ENCODE measurements at regions not wholly inside any gene's neighbourhood (a gene's known extent, or its start where the extent isn't known, plus 50 kb on each side); places are given as distances from the start of the nearest gene placed in this dataset.

GRCh38 chr12:115521771-115522409, 755.6 kb downstream of the MED13L start:
- no peak for DNase-seq (ENCODE audit: low read depth)
- TF ChIP-seq CTCF (IDR thresholded peaks at IDR 0.05; ENCODE audit: control insufficient read depth, extremely low read depth, insufficient read depth): no peak
- H3K4me3 ChIP-seq (ENCODE audit: low read depth, low read length): no peak overlapping the region

- TF ChIP-seq CTCF (IDR thresholded peaks at IDR 0.05; ENCODE audit: control insufficient read depth, extremely low read depth, insufficient read depth): no peak
- no peak for DNase-seq (ENCODE audit: low read depth)
- no peak overlapping the region for H3K4me3 ChIP-seq (ENCODE audit: low read depth, low read length)
Observed at GRCh38 chr12:115519887-115520286, 757.6 kb downstream of the MED13L start.

GRCh38 chr12:115519359-115519758, 758.1 kb downstream of the MED13L start:
- DNase-seq (ENCODE audit: low read depth): no peak
- H3K4me3 ChIP-seq (ENCODE audit: low read depth, low read length): no peak overlapping the region
- no peak for TF ChIP-seq CTCF (IDR thresholded peaks at IDR 0.05; ENCODE audit: control insufficient read depth, extremely low read depth, insufficient read depth)

GRCh38 chr12:115517913-115518312, 759.6 kb downstream of the MED13L start:
- no peak overlapping the region for H3K4me3 ChIP-seq (ENCODE audit: low read depth, low read length)
- TF ChIP-seq CTCF (IDR thresholded peaks at IDR 0.05; ENCODE audit: control insufficient read depth, extremely low read depth, insufficient read depth): no peak
- no peak for DNase-seq (ENCODE audit: low read depth)

GRCh38 chr12:115511986-115512711, 765.3 kb downstream of the MED13L start:
- H3K4me3 ChIP-seq (ENCODE audit: low read depth, low read length): no peak overlapping the region
- no peak for DNase-seq (ENCODE audit: low read depth)
- TF ChIP-seq CTCF (IDR thresholded peaks at IDR 0.05; ENCODE audit: control insufficient read depth, extremely low read depth, insufficient read depth): no peak

- DNase-seq (ENCODE audit: low read depth): no peak
- H3K4me3 ChIP-seq (ENCODE audit: low read depth, low read length): no peak overlapping the region
- no peak for TF ChIP-seq CTCF (IDR thresholded peaks at IDR 0.05; ENCODE audit: control insufficient read depth, extremely low read depth, insufficient read depth)
Observed at GRCh38 chr12:115511305-115511704, 766.2 kb downstream of the MED13L start.
